ENCODE measurements at regions not wholly inside any gene's neighbourhood (a gene's known extent, or its start where the extent isn't known, plus 50 kb on each side); places are given as distances from the start of the nearest gene placed in this dataset.

DNA sequence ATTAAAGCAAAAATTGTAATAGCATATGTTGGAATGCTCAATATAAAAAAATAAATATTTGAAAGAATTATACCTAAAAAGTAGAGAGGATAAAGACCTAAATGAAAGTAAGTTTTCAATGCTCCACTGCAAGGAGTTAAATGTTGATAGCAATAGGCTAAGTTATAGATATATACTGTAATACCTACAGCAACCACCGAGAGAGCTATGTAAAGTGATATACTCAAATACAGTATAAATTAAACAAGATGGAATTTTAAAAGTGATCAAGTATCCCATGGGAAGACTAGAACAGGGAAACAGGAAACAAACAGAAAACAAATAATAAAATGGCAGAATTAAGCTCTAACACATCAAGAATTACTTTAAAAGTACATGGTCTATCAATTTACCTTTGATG, 73.9 kb downstream of the CASP3 start:
- DNase-seq (ENCODE audit: low read depth in 2 of 2), result no peak

GRCh38 chr4:184574861-184575260, 74.4 kb downstream of the CASP3 start:
- peak in 1 of 2 donors; percentile 71 for DNase-seq (ENCODE audit: low read depth in 2 of 2)

DNA sequence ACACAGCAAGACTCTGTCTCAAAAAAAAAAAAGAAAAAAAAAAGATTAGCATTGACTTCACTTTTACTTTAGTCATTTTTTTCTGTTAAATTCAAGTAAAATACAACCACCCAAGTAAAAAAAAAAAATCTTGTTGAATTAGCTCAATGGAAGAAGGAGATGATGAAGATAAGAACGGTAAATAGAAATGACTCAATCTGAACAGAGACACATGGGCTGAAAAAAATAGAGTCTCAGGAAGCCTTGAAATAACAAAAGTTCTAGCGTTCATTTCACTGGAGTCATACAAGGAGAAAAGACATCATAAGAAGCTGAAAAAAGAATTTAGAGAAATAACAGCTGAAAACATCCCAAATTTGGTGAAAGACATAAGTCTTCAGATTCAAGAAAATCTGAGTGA, 75.5 kb downstream of the CASP3 start:
- peak in 1 of 2 donors; percentile 78 for DNase-seq (ENCODE audit: low read depth in 2 of 2)

- peak; percentile 56 to 71 for DNase-seq (ENCODE audit: low read depth in 2 of 2)
Observed at GRCh38 chr4:184568770-184569169, 80.5 kb downstream of the CASP3 start.

DNA sequence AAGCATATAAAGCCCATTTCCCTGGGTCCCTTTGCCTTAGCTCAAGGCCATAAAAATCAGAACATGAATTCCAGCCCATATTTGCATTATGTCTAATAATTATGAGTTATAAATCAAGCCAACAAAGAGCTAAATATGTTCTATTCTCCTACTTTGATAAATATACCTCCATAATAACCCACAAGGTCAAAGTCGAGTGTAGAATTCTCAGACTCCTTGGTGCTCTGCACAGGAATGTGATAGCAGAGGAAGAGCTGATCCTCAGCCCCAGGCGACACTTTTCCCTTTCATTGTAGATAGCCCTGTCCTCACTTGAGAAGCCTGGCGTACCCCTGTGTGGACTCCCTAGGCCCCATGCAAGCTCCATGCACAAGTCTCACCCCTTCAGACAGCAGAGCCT, 85.6 kb downstream of the CASP3 start:
- DNase-seq (ENCODE audit: low read depth in 2 of 2), result no peak

- no peak for DNase-seq (ENCODE audit: low read depth in 2 of 2)
Observed at GRCh38 chr4:184558996-184559395, 84.6 kb upstream of the IRF2 start.

DNA sequence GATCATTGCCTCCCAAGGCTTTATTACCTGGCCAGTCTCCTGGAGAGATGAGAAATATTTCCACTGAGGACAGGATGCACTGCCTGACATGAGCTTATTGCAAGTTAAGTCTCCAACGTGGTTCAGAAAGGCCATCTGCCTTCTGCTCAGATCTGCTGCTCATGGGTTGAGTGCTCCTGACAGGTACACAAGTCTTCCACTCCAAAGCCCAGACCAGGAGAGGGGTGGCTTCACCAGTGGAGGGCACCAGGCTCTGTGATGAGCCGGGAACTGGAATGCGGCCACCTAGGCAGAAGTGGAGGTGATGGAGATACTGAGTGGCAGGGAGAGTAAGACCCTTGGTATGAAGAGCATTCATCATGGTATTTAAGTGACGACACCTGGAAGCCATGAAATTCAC, 79.5 kb upstream of the IRF2 start:
- DNase-seq (ENCODE audit: low read depth in 2 of 2), result no peak

DNA sequence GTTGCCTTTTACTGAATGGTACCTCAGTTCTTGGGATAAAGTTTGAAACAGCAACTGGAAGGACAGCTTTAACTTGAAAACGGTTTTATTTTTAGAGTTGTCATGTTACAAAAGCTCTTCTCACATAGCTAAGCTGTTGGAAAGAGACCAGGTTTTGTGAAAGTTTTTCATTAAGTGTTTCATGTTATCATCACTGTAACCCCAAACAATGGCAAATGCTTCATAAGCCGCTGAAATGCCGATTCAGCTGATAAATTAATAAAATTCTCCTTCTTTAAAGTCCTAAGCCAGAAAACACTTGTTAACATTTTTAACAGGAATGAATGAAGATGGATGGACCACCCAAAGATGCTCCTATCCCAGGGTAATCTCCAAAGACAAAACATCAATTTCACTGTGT, 76.1 kb upstream of the IRF2 start:
- no peak for DNase-seq (ENCODE audit: low read depth in 2 of 2)

GRCh38 chr4:184548648-184549341, 74.4 kb upstream of the IRF2 start:
- DNase-seq (ENCODE audit: low read depth in 2 of 2), result peak; percentile 17 to 20

- DNase-seq (ENCODE audit: low read depth in 2 of 2), result no peak
Observed at GRCh38 chr4:184548316-184548647, 73.9 kb upstream of the IRF2 start.

- DNase-seq (ENCODE audit: low read depth in 2 of 2), result peak in 1 of 2 donors; percentile 20
Observed at GRCh38 chr4:184544788-184545409, 70.5 kb upstream of the IRF2 start.

DNA sequence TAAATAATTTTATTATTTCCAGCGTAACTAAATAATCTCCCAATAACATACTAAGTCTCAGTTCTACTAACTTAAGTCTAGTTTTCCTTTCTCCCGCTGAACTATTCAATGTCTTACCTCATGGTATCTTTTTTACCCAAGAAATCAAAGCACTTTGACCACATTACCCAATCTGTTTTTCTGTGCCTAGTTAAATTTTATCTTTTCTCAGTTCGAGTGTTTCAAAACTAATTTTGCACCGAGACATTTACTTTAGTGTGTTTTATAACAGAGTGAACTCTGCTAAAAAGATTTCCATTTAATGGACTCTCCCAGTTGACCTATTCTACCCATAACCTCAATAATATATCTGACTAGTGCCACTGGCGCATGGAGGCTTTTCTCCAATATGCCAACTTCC, 67.6 kb upstream of the IRF2 start:
- no peak for DNase-seq (ENCODE audit: low read depth in 2 of 2)

DNA sequence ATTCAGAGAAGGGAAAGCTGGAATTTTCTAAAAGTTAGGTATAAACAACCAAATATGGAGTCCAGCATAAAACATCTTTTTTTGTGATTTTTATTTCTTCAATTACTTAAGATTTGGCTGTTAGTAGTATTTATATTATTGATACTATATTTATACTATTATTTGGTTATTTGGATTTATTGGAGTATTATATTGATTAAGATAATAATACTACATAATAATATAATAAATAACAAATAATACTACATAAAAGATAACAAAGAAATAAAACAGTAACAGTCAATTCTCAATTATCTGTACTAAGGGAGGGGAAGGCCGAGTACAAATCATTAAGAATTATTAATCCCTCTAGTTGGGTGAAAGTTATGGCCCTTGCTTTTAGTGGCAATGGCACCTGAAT, 66.0 kb upstream of the IRF2 start:
- no peak for DNase-seq (ENCODE audit: low read depth in 2 of 2)

DNA sequence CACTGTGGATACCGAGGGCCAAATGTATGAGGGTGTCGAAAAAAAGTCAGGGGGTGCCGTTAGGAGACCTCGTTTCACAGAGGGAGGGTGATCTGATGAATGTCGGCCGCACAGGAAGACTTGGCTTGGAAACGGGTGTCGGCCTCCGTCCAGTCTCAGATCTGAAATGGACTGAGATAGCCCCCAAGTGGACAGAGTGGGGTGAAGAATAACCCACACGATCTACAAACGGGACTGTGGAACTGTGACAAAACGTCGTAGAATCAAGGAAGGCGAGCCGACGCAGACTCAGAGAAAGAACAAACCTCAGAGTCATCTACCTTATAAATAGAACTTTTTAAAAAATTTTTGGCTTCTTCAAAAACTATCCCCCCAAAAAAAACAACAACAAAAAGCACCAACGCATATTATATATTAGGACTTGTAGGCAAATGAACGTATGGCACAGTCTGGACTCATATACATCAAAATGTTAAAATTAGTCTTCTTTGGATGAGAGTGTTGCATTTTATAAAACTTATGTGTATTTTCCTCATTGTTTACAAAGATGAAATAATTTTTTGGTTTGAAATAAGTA, 63.8 kb upstream of the IRF2 start:
- peak; percentile 94 for DNase-seq (ENCODE audit: low read depth in 2 of 2)

- peak; percentile 97 for DNase-seq (ENCODE audit: low read depth in 2 of 2)
Observed at GRCh38 chr4:184537269-184538022, 63.1 kb upstream of the IRF2 start.

DNA sequence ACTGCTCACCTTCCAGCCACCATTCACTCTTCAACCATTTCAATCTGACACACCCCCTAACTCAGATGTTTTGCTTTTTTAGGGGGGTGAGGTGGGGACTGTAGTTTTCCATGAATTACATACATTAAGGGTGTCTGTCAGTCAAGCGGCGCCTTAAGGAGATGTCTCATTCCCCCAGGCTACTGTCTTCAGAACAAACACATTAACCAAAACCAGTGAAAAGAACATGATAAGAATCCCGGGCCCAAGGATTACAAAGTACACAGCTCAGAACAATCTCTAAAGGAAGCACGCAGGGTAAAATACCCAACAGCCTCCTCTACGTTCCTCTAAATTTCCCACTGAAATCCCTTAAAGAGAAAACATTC, 62.5 kb upstream of the IRF2 start:
- peak; percentile 9 to 10 for DNase-seq (ENCODE audit: low read depth in 2 of 2)

GRCh38 chr4:184536065-184536880, 61.9 kb upstream of the IRF2 start:
- no peak for DNase-seq (ENCODE audit: low read depth in 2 of 2)

- peak in 1 of 2 donors; percentile 90 for DNase-seq (ENCODE audit: low read depth in 2 of 2)
Observed at GRCh38 chr4:184534511-184535391, 60.4 kb upstream of the IRF2 start.

DNA sequence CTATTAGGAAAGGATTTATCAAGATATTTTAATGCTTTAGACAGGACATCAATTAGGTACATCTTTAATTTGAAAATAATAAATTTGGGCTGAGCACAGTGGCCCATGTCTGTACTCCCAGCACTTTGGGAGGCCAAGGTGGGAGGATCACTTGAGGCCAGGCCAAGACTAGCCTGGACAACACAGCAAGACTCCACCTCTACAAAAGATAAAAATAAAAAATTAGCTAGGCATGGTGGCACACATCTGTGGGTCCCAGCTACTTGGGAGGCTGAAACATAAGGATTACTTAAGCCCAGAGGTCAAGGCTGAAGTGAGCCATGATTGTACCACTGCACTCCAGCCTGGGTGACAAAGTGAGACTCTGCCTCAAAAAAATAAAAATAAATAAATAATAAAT, 59.6 kb upstream of the IRF2 start:
- no peak for DNase-seq (ENCODE audit: low read depth in 2 of 2)

DNA sequence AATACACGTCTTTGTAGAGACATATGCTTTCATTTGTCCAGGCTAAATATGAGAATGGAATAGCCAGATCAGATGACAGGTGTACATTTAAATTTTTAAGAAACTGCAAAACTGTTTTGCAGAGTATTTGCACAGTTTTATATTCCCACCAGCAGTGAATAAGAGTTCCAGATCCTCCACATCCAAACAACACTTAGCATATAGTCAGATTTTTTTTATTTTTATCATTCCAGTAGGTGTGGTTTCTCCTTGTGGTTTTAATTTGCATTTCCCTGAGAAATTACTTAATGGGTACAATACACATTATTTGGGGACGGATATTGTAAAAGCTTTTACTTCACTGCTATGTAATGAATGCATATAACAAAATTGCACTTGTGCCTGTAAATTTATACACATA, 56.7 kb upstream of the IRF2 start:
- DNase-seq (ENCODE audit: low read depth in 2 of 2), result no peak

DNA sequence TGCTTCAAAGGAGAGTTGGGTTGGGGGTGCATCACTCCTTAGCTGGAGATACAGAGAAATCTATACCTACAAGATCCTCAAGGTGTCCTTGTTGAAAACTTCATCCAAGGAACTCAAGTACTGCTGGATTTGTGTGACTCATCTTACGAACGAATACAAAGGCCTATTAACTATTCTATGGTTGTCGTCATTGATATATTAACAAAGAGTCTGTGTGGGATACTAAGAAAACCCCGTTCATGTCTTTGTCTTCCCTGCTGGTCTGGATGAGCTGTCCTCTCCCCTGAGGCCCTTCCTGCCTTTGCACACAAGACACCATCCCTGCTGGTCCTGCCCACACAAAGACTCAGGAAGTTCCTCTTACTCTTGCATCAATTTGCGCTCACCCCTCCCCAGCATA, 54.9 kb upstream of the IRF2 start:
- no peak for DNase-seq (ENCODE audit: low read depth in 2 of 2)

Data from lung microvascular endothelial cell (primary cell).